ENCODE measurements at regions not wholly inside any gene's neighbourhood (a gene's known extent, or its start where the extent isn't known, plus 50 kb on each side); places are given as distances from the start of the nearest gene placed in this dataset.

GRCh38 chr14:46788994-46789393 is 137.4 kb upstream of the RPL10L start:
- H3K4me3 ChIP-seq (ENCODE audit: low read depth, low read length) = no peak overlapping the region
- DNase-seq (ENCODE audit: low read depth, low spot score) = no peak
- in situ Hi-C loops (cut with HindIII; ENCODE audit: low sequenced_read_pairs) = no loop called here
- TF ChIP-seq, protein P1, sequence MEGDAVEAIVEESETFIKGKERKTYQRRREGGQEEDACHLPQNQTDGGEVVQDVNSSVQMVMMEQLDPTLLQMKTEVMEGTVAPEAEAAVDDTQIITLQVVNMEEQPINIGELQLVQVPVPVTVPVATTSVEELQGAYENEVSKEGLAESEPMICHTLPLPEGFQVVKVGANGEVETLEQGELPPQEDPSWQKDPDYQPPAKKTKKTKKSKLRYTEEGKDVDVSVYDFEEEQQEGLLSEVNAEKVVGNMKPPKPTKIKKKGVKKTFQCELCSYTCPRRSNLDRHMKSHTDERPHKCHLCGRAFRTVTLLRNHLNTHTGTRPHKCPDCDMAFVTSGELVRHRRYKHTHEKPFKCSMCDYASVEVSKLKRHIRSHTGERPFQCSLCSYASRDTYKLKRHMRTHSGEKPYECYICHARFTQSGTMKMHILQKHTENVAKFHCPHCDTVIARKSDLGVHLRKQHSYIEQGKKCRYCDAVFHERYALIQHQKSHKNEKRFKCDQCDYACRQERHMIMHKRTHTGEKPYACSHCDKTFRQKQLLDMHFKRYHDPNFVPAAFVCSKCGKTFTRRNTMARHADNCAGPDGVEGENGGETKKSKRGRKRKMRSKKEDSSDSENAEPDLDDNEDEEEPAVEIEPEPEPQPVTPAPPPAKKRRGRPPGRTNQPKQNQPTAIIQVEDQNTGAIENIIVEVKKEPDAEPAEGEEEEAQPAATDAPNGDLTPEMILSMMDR (IDR thresholded peaks at IDR 0.05; ENCODE audit: low read depth, low read length) = no peak

GRCh38 chr14:46782281-46782680 is 130.7 kb upstream of the RPL10L start:
- TF ChIP-seq, protein P1 (IDR thresholded peaks at IDR 0.05; ENCODE audit: low read depth, low read length) = no peak
- in situ Hi-C loops (cut with HindIII; ENCODE audit: low sequenced_read_pairs) = no loop called here
- no peak overlapping the region for H3K4me3 ChIP-seq (ENCODE audit: low read depth, low read length)
- DNase-seq (ENCODE audit: low read depth, low spot score) = no peak

DNA sequence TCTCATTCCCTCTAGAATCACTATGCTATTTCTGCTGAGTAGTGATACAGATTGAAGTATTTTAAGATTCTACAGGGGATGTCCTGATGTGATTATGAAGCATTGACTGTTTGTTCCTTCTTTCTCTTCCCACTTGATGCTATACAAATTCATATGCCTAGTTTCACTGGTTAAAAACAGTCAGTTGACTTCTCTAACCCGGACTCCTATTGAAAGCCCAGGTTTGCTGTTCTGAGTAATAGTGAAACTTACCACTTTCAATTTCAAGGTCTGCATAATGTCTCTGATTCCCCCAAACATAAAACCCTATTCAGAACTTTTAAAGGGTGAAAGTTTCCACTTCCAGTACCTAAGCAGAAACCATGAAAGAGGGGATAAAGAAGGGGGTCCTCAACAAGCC is 117.7 kb upstream of the RPL10L start:
- TF ChIP-seq, protein P1 (IDR thresholded peaks at IDR 0.05; ENCODE audit: low read depth, low read length) = no peak
- H3K4me3 ChIP-seq (ENCODE audit: low read depth, low read length) = no peak overlapping the region
- no peak for DNase-seq (ENCODE audit: low read depth, low spot score)
- in situ Hi-C loops (cut with HindIII; ENCODE audit: low sequenced_read_pairs) = no loop called here

- TF ChIP-seq, protein P1 (IDR thresholded peaks at IDR 0.05; ENCODE audit: low read depth, low read length) = no peak
- in situ Hi-C loops (cut with HindIII; ENCODE audit: low sequenced_read_pairs) = no loop called here
Measured at GRCh38 chr14:46747001-46747652, 95.5 kb upstream of the RPL10L start.

GRCh38 chr14:46734286-46734685 is 82.7 kb upstream of the RPL10L start:
- in situ Hi-C loops (cut with HindIII; ENCODE audit: low sequenced_read_pairs) = no loop called here
- DNase-seq (ENCODE audit: low read depth, low spot score) = no peak
- TF ChIP-seq, protein P1 (IDR thresholded peaks at IDR 0.05; ENCODE audit: low read depth, low read length) = no peak
- no peak overlapping the region for H3K4me3 ChIP-seq (ENCODE audit: low read depth, low read length)

More at GRCh38 chr14:46747001-46747652, 95.5 kb upstream of the RPL10L start:
- no peak for DNase-seq (ENCODE audit: low read depth, low spot score)
- no peak overlapping the region for H3K4me3 ChIP-seq (ENCODE audit: low read depth, low read length)

DNA sequence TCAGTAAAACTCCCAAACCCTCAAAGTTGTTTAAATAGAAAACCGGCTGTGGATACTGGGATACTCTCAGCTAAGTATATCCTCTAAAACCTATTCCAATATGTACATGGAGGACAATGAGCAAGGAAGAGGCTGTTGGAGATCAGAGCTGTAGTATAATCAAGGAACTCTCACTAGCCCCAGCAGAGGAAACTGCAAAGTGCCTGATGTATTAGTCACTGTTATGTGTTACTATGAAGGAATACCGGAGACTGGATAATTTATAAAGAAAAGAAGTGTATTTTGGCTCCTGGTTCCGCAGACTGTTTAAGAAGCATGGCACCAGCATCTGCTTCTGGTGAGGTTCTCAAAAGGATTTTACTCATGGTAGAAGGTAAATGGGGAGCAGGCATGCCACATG is 65.6 kb upstream of the RPL10L start:
- in situ Hi-C loops (cut with HindIII; ENCODE audit: low sequenced_read_pairs) = no loop called here
- no peak overlapping the region for H3K4me3 ChIP-seq (ENCODE audit: low read depth, low read length)
- DNase-seq (ENCODE audit: low read depth, low spot score) = peak; percentile 30
- TF ChIP-seq, protein P1 (IDR thresholded peaks at IDR 0.05; ENCODE audit: low read depth, low read length) = no peak
